HG03439 (cell line): ENCODE measurements at regions not wholly inside any gene's neighbourhood (a gene's known extent, or its start where the extent isn't known, plus 50 kb on each side); places are given as distances from the start of the nearest gene placed in this dataset.

Experiments
- ATAC-seq: cut with Tn5 transposase; IDR thresholded peaks from one replicate; pipeline ENCODE4 v1.9.1; 2021; ENCODE audit warnings: mild to moderate bottlenecking, moderate library complexity; ENCODE audit not compliant: unreplicated experiment

- ATAC-seq: no peak
These were observed 80.1 kb upstream of the ID4 start for GRCh38 chr6:19757036-19757435.

- no peak for ATAC-seq
These were observed 77.9 kb upstream of the ID4 start for GRCh38 chr6:19759117-19759880.

GRCh38 chr6:19761121-19761520 lies 76.0 kb upstream of the ID4 start:
- no peak for ATAC-seq

GRCh38 chr6:19771753-19772336 lies 65.3 kb upstream of the ID4 start:
- no peak for ATAC-seq

GRCh38 chr6:19772891-19773290 lies 64.3 kb upstream of the ID4 start:
- no peak for ATAC-seq

- no peak for ATAC-seq
These were observed 55.9 kb upstream of the ID4 start for GRCh38 chr6:19781269-19781668.

GRCh38 chr6:19782588-19782987 lies 54.6 kb upstream of the ID4 start:
- no peak for ATAC-seq
